ENCODE measurements at regions not wholly inside any gene's neighbourhood (a gene's known extent, or its start where the extent isn't known, plus 50 kb on each side); places are given as distances from the start of the nearest gene placed in this dataset.

DNA sequence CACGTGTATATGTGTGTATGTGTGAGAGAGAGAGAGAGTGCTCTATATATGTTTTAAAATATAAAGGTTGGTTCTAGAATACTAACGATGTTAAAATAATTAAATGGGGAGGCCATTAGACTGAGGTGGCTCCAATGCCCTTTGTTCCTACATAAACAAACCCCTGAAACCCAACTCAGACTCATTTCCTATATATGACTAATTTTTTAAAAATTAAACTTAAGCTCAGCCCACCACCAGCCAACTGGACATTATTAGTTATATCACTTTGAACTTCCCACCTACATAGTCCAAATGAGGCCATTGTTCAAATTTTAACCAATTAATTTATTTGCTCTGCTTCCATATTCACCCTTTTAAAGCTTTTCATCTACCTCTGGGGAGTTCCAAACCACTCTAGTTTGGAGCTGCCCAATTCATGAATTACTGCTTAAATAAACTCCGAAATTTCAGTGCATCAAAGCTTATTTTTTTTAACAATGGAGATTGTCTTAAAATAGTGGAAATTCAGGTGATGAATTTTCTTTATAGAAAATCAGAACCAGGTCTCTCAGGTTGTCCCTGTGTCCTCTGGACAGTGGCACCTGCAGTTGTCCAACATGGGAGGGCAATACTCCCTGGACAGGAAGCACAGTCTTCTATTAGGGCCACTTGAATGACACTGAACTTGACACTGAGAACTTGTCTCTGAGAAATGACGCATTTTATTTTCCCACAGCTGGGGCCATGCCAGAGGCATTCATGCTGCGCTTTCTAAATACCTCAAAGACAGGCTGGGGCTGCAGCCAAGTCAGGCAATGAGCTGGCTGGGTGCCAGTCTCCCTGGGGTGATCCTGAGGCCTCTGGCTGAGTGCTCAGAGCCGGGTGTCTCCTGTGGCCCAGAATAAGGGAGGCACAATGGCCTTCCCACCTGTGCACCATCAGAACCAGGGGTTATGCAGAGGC lies 109.5 kb upstream of the TMEM72 start:
- Mint-ChIP-seq H3K27ac (no peak overlapping the region), H3K9me3 (no peaks in the 10 kb centered on the region), H3K36me3 (no peaks in the 10 kb centered on the region), H3K4me3 (no peak overlapping the region), H3K4me1 (no peaks in the 10 kb centered on the region), H3K27me3 (peaks cover 13 to 37% of the 10 kb centered on the region in 2 donors)
- H3K36me3 ChIP-seq (ENCODE audit: insufficient read depth, low read length): no peaks in the 10 kb centered on the region
- H3K27ac ChIP-seq (ENCODE audit: low read depth, low read length): no peak overlapping the region
- DNase-seq: no peak
- ChIA-PET CTCF (no interaction called here), POLR2A (no interaction called here)
- H3K27me3 ChIP-seq (ENCODE audit: insufficient read depth, low read length, poor library complexity, severe bottlenecking): no peaks in the 10 kb centered on the region
- no peaks in the 10 kb centered on the region for H3K4me1 ChIP-seq (ENCODE audit: insufficient read depth, low read length)
- H3K4me3 ChIP-seq (ENCODE audit: low read length): no peak overlapping the region
- H3K9me3 ChIP-seq (ENCODE audit: low read length): no peaks in the 10 kb centered on the region

DNA sequence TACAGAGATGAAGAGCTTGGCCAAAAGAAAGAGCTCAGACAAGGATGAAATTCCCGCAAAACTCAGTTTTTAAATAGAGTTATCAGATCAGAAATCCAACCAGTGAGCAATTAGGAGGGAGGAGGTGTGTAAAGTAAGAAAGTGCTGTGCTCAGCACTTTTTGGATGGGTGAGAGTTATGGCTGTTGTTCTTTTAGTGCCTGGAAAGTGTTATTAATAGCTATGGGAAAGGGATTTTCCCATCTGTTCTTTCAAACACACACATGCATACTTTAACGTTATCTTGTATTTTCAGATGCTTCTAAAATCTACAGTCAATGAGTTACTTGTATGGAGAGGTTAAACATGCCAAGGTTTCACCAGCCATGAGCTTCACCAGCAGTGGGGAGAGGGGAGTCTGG lies 107.3 kb upstream of the TMEM72 start:
- no peak overlapping the region for H3K27ac ChIP-seq (ENCODE audit: low read depth, low read length)
- Mint-ChIP-seq H3K27ac (no peak overlapping the region), H3K4me3 (no peak overlapping the region), H3K4me1 (no peaks in the 10 kb centered on the region), H3K9me3 (no peaks in the 10 kb centered on the region), H3K36me3 (no peaks in the 10 kb centered on the region), H3K27me3 (peaks cover 9 to 28% of the 10 kb centered on the region in 2 donors)
- H3K36me3 ChIP-seq (ENCODE audit: insufficient read depth, low read length): no peaks in the 10 kb centered on the region
- POLR2A ChIA-PET: no interaction called here
- H3K4me1 ChIP-seq (ENCODE audit: insufficient read depth, low read length): no peaks in the 10 kb centered on the region
- DNase-seq: no peak
- no peaks in the 10 kb centered on the region for H3K9me3 ChIP-seq (ENCODE audit: low read length)
- no peak overlapping the region for H3K4me3 ChIP-seq (ENCODE audit: low read length)
- no peaks in the 10 kb centered on the region for H3K27me3 ChIP-seq (ENCODE audit: insufficient read depth, low read length, poor library complexity, severe bottlenecking)
- CTCF ChIA-PET: no interaction called here

- Histone ChIP-seq H3K27me3 (ENCODE audit: insufficient read depth, low read length, poor library complexity, severe bottlenecking) (no peaks in the 10 kb centered on the region), H3K9me3 (ENCODE audit: low read length) (no peaks in the 10 kb centered on the region), H3K27ac (ENCODE audit: low read depth, low read length) (no peak overlapping the region), H3K4me3 (ENCODE audit: low read length) (no peak overlapping the region), H3K4me1 (ENCODE audit: insufficient read depth, low read length) (no peaks in the 10 kb centered on the region), H3K36me3 (ENCODE audit: insufficient read depth, low read length) (no peaks in the 10 kb centered on the region)
- Mint-ChIP-seq H3K4me3 (no peak overlapping the region), H3K4me1 (no peaks in the 10 kb centered on the region), H3K9me3 (no peaks in the 10 kb centered on the region), H3K27me3 (peaks cover 7 to 27% of the 10 kb centered on the region in 2 donors), H3K36me3 (no peaks in the 10 kb centered on the region), H3K27ac (no peak overlapping the region)
- DNase-seq: no peak
- ChIA-PET POLR2A (no interaction called here), CTCF (no interaction called here)
Observed at GRCh38 chr10:44804661-44805060, 106.5 kb upstream of the TMEM72 start.

DNA sequence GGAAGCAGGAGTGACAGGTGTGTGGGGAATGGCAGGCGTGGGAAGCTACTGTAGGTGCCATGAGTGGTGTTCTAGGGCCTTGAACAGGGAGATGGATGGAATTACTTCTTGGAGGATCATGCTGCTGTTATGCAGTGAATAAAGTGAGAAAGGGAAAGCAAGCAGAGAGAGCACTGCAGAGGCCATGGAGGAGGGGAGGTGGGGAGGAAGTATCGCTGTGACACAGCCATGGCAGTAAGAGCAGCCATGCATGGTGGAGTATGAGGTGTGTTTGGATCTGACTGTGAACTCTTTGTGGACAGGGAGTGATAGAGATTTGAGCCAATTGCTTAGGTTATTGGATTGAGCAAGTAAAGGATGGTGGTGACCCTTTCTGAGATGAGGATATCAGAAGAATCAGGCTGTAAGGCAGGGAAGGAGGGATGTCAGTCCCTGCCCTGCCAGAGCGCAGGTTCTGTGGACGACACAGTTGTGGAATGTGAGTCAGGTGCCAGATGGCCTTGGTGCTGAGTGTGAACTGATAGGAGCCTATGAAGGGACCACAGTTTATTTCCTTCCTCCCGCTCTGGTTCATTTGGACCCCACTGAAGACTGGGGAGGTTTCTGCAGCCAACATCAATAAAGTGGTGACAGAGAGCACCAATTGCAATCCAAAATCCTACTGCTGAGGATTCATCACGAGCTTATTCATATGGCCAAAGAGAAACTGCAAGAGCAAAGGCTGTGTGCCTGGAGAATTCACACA lies 105.5 kb upstream of the TMEM72 start:
- Mint-ChIP-seq H3K36me3 (no peaks in the 10 kb centered on the region), H3K4me3 (no peak overlapping the region), H3K9me3 (no peaks in the 10 kb centered on the region), H3K27ac (no peak overlapping the region), H3K4me1 (no peaks in the 10 kb centered on the region), H3K27me3 (peaks cover 7 to 27% of the 10 kb centered on the region in 2 donors)
- Histone ChIP-seq H3K4me1 (ENCODE audit: insufficient read depth, low read length) (no peaks in the 10 kb centered on the region), H3K27me3 (ENCODE audit: insufficient read depth, low read length, poor library complexity, severe bottlenecking) (no peaks in the 10 kb centered on the region), H3K36me3 (ENCODE audit: insufficient read depth, low read length) (no peaks in the 10 kb centered on the region), H3K4me3 (ENCODE audit: low read length) (no peak overlapping the region), H3K9me3 (ENCODE audit: low read length) (no peaks in the 10 kb centered on the region), H3K27ac (ENCODE audit: low read depth, low read length) (no peak overlapping the region)
- ChIA-PET CTCF (no interaction called here), POLR2A (no interaction called here)
- DNase-seq: no peak

GRCh38 chr10:44806950-44807349 lies 104.2 kb upstream of the TMEM72 start:
- CTCF ChIA-PET: no interaction called here
- no peaks in the 10 kb centered on the region for H3K36me3 ChIP-seq (ENCODE audit: insufficient read depth, low read length)
- no peaks in the 10 kb centered on the region for H3K9me3 Mint-ChIP-seq
- POLR2A ChIA-PET: no interaction called here
- no peaks in the 10 kb centered on the region for H3K36me3 Mint-ChIP-seq
- no peaks in the 10 kb centered on the region for H3K27me3 ChIP-seq (ENCODE audit: insufficient read depth, low read length, poor library complexity, severe bottlenecking)
- no peak overlapping the region for H3K4me3 Mint-ChIP-seq
- H3K4me1 Mint-ChIP-seq: no peaks in the 10 kb centered on the region
- no peak overlapping the region for H3K27ac ChIP-seq (ENCODE audit: low read depth, low read length)
- DNase-seq: no peak
- no peaks in the 10 kb centered on the region for H3K4me1 ChIP-seq (ENCODE audit: insufficient read depth, low read length)
- H3K27ac Mint-ChIP-seq: no peak overlapping the region
- H3K27me3 Mint-ChIP-seq: peaks cover 7 to 27% of the 10 kb centered on the region in 2 donors
- H3K4me3 ChIP-seq (ENCODE audit: low read length): no peak overlapping the region
- H3K9me3 ChIP-seq (ENCODE audit: low read length): no peaks in the 10 kb centered on the region

DNA sequence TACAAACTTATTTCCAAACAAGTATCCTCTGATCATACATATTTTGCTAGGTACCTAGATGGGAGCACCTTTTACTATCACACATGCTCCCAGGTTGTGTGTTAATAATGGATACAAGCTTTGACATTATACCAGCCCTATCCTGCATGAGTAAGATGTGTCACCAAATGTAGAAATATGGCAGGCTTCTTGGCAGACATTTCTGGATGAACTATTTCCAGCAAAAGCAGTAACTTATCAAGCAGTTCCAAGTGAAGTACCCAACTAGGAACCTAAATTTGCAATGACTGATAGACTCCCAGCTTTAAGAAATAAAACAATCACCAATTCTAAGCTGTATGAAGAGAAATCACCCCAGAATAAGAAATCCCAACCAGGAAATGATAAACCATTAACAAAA lies 103.7 kb upstream of the TMEM72 start:
- H3K27me3 Mint-ChIP-seq: peaks cover 8 to 29% of the 10 kb centered on the region in 2 donors
- CTCF ChIA-PET: no interaction called here

GRCh38 chr10:44809647-44810046 lies 101.5 kb upstream of the TMEM72 start:
- Mint-ChIP-seq H3K36me3 (no peaks in the 10 kb centered on the region), H3K27ac (no peak overlapping the region), H3K9me3 (peaks cover 0 to 5% (median 0%) of the 10 kb centered on the region in 5 donors), H3K4me3 (no peak overlapping the region), H3K27me3 (peaks cover 4 to 14% of the 10 kb centered on the region in 2 donors), H3K4me1 (no peaks in the 10 kb centered on the region)
- ChIA-PET CTCF (no interaction called here), POLR2A (no interaction called here)
- H3K4me1 ChIP-seq (ENCODE audit: insufficient read depth, low read length): no peaks in the 10 kb centered on the region
- no peak overlapping the region for H3K4me3 ChIP-seq (ENCODE audit: low read length)
- no peaks in the 10 kb centered on the region for H3K27me3 ChIP-seq (ENCODE audit: insufficient read depth, low read length, poor library complexity, severe bottlenecking)
- H3K27ac ChIP-seq (ENCODE audit: low read depth, low read length): no peak overlapping the region
- H3K9me3 ChIP-seq (ENCODE audit: low read length): no peaks in the 10 kb centered on the region
- H3K36me3 ChIP-seq (ENCODE audit: insufficient read depth, low read length): no peaks in the 10 kb centered on the region
- DNase-seq: no peak

More for the DNA sequence above, 103.7 kb upstream of the TMEM72 start:
- Mint-ChIP-seq H3K4me1 (no peaks in the 10 kb centered on the region), H3K27ac (no peak overlapping the region), H3K4me3 (no peak overlapping the region), H3K36me3 (no peaks in the 10 kb centered on the region), H3K9me3 (no peaks in the 10 kb centered on the region)
- no peak for DNase-seq
- H3K27me3 ChIP-seq (ENCODE audit: insufficient read depth, low read length, poor library complexity, severe bottlenecking): no peaks in the 10 kb centered on the region
- no peaks in the 10 kb centered on the region for H3K4me1 ChIP-seq (ENCODE audit: insufficient read depth, low read length)
- no peak overlapping the region for H3K4me3 ChIP-seq (ENCODE audit: low read length)
- POLR2A ChIA-PET: no interaction called here
- no peaks in the 10 kb centered on the region for H3K36me3 ChIP-seq (ENCODE audit: insufficient read depth, low read length)
- H3K9me3 ChIP-seq (ENCODE audit: low read length): no peaks in the 10 kb centered on the region
- no peak overlapping the region for H3K27ac ChIP-seq (ENCODE audit: low read depth, low read length)

DNA sequence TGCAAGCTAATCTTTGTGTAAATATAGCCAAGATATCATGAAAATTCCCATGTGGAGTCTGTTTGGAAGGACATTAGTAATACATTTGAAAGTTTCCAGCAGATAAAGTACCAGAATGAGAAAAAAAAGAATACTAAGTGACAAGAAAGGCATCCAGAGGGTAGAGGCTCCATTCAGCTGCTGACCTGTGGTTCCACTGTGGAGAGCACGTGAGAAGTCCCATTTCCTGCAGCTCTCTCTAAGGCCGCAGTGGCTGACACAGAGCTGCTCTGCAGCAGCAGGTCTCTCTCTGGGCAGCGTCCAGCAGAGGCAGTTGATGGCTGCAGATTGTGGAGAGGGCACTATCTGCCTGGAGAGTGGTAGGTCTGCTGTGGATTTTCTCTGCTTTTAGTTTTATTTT lies 100.1 kb upstream of the TMEM72 start:
- H3K4me3 Mint-ChIP-seq: no peak overlapping the region
- H3K4me1 Mint-ChIP-seq: no peaks in the 10 kb centered on the region
- H3K27me3 Mint-ChIP-seq: peaks cover 2 to 4% of the 10 kb centered on the region in 2 donors
- CTCF ChIA-PET: no interaction called here
- H3K27me3 ChIP-seq (ENCODE audit: insufficient read depth, low read length, poor library complexity, severe bottlenecking): no peaks in the 10 kb centered on the region
- H3K36me3 Mint-ChIP-seq: no peaks in the 10 kb centered on the region
- H3K4me1 ChIP-seq (ENCODE audit: insufficient read depth, low read length): no peaks in the 10 kb centered on the region
- H3K27ac Mint-ChIP-seq: no peak overlapping the region
- H3K9me3 ChIP-seq (ENCODE audit: low read length): no peaks in the 10 kb centered on the region
- DNase-seq: no peak
- H3K9me3 Mint-ChIP-seq: peaks cover 0 to 5% (median 0%) of the 10 kb centered on the region in 5 donors
- POLR2A ChIA-PET: no interaction called here
- no peaks in the 10 kb centered on the region for H3K36me3 ChIP-seq (ENCODE audit: insufficient read depth, low read length)
- H3K27ac ChIP-seq (ENCODE audit: low read depth, low read length): no peak overlapping the region
- H3K4me3 ChIP-seq (ENCODE audit: low read length): no peak overlapping the region

Data from CD8-positive, alpha-beta memory T cell (primary cell).